ENCODE measurements at regions not wholly inside any gene's neighbourhood (a gene's known extent, or its start where the extent isn't known, plus 50 kb on each side); places are given as distances from the start of the nearest gene placed in this dataset.
"Not testable (repeated sequence)": the region's sequence is repeated elsewhere in the genome, so short reads cannot be mapped to it uniquely, and the experiment has no call there.

DNA sequence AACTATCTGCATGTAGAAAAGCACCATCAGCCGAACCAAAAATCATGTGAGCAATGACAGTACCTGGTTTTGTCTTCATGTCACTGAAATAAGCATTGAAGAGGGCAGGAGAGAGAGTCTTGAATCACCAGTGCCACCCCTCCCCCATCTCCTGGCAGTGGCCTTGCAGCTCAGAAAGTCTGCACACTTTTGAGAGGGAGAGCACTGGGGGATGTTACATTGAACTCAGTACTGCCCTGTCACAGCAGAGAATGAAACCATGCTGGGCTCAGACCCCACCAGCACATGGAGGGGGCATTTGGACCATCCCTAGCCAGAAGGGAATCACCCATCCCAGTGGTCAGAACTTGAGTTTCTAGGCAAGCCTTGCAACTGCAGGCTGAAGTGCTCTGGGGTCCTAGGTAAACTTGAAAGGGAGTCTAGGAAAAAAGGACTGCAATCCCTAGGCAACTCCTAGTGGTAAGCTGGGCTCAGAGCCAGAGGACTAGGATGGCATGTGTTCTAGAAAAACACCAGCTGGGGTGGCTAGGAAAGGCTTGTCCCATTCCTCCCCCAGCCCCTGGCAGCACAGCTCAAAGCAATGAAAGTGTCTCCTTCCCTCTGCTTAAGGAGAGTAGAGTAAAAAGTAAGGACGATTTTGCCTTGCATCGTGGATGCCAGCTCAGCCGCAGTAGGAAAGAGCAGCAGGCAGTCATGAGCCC is 259.9 kb upstream of the MYT1L start:
- no peak for DNase-seq (ENCODE audit: low read depth)

DNA sequence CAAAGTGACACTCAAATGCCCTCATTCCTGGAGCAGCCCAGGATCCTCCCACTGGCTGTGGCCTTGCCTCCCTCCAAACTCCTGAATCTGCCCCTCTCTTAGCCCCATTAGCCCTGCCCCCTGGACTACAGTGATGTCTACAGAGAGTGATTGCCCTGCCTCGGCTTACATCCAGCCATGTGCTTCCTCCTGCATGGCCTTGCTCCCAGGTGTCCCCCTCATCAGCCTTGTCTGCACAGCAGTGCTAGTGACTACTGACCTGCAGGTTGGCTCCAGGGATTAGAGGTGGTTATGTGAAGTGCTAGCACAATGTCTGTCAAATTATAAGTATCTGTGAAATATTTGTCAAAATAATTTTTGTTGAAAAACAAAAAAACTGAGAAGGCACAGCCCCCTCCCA is 259.1 kb upstream of the MYT1L start:
- DNase-seq (ENCODE audit: low read depth): no peak

DNA sequence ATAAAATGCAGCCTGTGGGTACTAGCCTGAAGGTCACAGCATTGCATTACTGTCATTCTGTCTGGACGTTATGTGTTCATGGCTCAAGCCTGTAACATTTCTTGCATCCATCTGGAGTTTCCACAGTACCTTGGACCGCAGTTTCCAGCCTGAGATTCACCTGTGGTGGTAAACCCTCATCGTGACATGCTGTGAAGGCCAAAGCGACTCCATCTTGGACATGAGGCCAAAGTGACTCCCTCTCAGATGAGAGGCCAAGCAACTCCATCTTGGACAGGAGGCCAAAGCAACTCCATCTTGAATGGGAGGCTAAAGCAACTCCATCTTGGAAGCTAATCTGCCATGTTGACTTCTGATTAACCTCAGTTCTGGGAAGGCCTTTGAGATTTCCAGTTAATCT is 257.7 kb upstream of the MYT1L start:
- DNase-seq (ENCODE audit: low read depth): no peak

DNA sequence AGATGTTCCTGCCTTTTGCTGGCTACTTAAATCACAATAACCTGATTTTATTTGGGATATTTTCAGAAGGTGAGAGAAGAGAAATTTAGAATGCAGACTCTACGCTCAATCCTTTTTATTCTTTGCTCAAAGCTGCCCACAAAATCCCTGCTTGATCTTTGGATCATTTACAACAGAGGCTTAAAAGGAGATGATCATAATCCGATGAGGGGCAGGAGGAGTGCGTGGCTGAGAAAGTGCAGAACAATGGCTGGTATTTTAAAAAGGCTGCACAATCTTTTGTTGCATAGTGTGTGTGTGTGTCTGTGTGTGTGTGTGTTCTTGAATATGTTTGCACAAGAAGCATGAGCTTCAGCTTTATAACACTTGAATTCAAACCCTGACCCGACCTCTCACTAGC is 256.3 kb upstream of the MYT1L start:
- DNase-seq (ENCODE audit: low read depth): no peak

DNA sequence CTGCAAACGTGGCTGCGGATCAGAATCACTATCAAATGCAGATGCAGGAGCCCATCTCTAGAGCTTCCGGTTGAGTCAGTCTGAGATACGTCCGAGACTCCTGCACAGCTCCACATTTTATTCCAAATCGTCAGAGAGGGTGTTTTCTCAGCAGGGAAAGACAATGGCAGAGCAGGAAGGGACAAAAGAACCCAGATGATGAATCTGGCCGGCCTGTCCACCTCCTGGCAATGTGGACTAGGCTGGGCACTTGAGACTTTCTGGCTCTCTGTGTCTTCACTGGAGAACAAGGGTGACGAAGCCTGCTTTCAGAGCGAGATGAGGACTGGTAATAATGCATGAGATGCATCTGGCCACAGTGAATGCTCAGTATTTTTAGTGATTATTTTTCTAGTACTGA is 255.9 kb upstream of the MYT1L start:
- DNase-seq (ENCODE audit: low read depth): no peak

DNA sequence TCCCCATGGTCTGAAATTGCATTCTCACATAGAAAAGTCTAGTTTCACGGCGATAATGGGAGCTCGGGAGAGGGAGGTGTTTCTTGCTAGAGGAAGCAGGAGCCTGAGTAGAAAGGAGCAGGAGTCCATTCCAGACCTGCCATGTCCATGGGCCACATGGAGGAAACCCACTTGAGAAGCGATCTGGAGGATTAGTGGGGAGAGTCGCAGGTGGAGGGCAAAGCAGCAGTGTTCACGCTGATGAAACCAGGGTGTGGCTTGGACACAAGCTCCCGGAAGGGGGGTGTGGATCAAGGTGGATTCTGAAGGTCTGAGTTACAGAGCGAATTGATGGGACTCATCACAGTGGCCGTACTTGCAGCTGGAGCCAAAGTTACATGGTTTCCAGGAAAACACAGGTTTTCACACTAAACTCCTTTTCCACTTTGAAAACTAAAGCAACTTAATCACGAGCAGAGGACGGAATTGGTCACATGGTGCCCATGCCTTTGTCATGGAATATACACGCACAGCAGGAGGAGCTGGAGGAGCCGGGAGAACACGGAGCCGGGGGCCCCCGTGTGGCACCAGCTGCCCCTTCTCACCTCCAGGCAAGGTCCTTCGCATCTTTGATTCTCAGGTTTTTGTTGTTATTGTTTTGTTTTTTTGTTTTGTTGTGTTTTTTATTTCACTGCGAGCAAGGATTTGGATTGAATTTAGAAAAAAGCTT is 255.1 kb upstream of the MYT1L start:
- no peak for DNase-seq (ENCODE audit: low read depth)

DNA sequence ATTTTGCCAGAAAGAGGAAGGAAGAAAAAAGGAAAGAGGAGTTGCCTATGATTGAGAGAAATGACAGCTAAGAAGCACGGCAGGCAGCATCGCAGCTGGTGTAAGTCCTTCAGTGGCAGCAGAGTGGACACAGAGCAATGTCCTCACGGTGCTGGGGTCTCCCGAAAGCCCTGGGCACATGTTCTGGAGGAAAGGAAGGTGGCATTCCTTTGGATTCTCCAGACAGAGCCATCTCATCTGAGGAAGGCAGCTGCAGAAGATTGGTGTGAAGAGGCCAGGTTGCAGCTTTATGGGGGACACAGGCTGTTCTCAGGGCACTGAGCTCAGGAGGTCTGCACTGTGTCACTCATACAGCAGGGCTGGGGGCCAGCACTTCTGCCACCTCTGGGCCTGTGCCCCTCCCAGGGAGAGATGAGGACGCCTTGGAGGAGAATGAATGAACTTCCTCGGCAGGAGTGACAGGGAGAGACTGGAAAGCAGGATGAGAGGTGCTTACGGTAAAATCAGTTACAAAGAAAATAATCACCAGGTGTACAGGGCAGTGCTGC is 252.0 kb upstream of the MYT1L start:
- DNase-seq (ENCODE audit: low read depth): no peak

DNA sequence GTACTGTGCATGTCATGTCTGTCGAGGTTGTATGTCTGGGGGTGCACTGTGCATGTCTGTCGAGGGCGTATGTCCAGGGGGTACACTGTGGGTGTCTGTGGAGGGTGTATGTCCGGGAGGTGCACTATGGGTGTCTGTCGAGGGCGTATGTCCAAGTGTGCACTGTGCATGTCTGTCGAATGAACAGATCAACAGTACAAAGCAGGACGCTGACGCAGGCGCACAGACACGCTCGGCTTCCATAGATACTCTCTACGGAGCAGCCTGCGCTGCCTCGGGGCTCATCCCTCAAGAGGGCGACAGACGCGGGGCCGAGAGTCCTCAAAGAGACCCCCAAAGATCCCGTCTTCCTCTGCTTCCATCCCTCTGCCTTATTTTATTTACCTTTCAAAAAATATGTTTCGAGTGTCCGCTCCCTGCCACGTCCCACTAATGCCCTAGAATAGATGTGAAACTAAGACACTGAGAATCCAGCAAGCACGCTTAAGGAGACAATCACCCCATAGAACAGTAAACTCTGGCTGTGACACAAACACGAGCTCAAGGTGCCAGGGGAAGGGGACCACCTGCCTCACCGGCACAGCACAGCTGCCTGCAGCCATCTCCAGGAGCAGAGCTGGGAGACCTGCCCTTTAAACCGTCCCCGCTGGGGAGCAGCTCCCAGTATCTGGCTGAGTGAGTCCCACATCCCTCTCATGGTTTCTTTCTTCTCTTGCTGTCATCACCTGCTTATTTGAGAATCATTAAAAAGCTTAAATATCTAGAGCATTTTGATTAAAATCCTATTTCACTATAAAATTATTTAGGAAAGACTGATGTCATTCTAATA is 250.5 kb upstream of the MYT1L start:
- DNase-seq (ENCODE audit: low read depth): no peak

DNA sequence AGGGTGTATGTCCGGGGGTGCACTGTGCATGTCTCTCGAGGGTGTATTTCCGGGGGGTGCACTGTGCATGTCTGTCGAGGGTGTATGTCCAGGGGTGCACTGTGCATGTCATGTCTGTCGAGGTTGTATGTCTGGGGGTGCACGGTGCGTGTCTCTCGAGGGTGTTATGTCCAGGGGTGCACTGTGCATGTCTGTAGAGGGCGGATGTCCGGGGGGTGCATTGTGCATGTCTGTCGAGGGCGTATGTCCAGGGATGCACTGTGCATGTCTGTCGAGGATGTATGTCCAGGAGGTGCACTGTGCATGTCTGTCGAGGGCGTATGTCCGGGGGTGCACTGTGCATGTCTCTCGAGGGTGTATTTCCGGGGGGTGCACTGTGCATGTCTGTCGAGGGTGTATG is 249.8 kb upstream of the MYT1L start:
- not testable (repeated sequence) for DNase-seq (ENCODE audit: low read depth)

DNA sequence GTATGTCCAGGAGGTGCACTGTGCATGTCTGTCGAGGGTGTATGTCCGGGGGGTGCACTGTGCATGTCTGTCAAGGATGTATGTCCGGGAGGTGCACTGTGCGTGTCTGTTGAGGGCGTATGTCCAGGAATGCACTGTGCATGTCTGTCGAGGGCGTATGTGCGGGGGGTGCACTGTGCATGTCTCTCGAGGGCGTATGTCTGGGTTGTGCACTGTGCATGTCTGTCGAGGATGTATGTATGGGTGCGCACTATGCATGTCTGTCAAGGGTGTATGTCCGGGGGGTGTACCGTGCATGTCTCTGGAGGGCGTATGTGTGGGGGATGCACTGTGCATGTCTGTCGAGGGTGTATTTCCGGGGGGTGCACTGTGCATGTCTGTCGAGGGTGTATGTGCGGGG is 249.3 kb upstream of the MYT1L start:
- no peak for DNase-seq (ENCODE audit: low read depth)

DNA sequence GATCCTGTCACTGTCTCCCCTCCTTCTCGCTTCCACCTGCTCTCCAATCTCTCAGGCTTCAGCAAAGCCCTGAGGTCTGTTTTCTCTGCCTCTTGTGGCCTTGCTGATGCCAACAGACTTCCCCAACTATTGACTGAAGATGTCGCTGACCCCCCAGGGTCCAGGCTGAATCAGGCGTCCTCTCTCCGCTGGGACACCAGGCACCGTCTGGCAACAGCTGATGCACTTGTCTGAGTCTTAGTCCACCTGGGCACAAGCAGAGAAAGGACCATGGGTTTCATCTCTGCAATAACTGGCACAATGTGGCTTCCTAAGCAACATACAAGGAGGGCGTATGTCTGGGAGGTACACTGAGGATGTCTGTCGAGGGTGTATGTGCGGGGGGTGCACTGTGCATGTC is 248.7 kb upstream of the MYT1L start:
- no peak for DNase-seq (ENCODE audit: low read depth)

DNA sequence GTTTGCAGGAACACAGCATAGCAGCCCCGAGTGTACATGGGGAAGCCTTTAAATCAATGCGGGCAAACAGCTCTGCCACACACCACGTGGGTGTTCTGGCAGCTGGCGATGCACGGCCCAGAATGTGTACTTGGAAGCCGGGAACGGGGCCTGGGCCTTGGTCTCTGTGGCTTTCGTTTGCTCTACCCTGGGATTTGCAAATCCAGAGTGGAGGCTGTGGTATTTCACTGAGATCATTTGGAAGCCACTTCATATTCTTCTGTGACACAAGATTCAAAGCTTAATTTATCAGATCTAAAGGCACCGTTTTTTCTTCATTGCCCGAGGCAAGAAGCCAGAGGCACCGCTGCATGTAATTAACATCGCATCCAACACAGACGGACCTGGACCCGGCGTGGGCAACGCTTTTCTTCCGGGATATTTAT is 246.3 kb upstream of the MYT1L start:
- DNase-seq (ENCODE audit: low read depth): no peak

DNA sequence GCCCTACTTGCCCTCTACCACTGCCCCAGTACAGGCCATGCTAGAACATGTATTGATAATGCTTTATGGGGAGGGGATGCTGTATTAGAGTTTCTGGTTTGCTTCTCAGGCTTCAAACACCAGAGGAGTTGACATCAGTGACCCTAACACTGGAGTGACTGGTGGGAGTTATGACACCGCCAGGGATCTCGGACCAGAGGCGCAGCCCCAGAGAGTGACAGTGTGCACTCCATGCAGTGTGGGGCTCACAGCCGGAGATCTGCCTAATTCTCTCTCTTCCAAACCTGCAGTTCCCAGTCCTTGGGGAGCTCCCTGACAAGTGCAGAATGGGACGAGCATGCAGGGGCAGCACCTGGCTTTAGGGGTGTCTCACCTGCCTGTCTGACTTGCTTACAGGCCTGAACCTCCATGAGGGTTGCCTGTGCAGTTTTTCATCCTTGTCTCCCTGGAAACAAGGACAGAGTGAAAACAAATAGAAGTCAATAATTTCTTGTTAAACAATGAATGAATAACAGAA is 244.9 kb upstream of the MYT1L start:
- DNase-seq (ENCODE audit: low read depth): no peak

DNA sequence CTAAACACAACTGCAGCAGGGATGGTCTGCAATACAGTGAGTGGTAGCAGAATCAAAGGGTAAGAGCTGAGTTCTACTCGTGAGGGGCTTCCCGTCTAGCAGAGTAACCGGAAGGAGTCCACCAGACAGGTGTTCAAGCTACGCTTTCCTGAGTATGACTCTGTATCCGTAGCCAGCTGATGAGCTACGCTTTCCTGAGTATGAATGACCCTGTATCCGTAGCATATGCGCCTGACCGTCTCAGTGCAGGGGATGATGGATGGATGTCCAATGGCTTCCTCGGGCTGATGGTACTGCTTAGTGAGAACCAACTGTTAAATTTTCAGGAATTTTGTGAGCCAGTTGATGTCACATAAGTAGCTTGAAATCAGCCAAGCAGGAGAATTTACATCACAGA is 244.1 kb upstream of the MYT1L start:
- no peak for DNase-seq (ENCODE audit: low read depth)

DNA sequence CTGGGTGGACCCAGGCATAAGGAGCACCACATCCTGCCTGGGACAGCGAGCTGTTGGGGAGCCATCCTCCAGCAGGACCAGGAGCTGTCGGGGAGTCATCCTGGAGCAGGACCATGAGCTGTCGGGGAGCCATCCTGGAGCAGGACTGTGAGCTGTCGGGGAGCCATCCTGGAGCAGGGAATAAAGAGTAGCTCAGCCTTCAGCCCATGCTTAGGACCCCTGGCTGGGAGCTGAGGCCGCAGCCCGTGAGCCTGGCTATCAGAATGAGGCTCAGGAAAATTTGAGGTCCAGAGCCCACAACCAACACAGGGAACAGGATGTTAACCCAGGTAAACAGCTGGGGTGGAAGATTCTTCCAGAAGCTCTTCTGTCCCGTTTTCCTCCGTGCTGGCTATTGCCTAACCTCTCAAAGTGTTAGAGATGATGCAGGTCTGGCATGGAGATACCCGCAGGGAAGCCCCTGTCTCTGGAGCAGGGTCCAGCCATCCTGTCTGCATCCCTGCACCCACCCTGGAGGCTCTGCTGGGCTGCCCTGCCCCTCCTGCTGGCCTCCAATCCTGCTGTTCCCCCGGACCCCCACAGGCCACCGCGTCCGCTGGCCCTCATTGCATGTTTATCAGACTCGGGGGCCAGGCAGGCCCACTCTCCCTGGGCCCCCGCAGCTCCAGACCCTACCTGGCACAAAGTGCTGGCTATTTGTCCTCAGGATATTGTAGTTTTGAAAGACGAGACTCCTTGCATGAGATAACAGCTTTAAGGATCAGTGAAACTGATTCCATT is 243.5 kb upstream of the MYT1L start:
- no peak for DNase-seq (ENCODE audit: low read depth)

DNA sequence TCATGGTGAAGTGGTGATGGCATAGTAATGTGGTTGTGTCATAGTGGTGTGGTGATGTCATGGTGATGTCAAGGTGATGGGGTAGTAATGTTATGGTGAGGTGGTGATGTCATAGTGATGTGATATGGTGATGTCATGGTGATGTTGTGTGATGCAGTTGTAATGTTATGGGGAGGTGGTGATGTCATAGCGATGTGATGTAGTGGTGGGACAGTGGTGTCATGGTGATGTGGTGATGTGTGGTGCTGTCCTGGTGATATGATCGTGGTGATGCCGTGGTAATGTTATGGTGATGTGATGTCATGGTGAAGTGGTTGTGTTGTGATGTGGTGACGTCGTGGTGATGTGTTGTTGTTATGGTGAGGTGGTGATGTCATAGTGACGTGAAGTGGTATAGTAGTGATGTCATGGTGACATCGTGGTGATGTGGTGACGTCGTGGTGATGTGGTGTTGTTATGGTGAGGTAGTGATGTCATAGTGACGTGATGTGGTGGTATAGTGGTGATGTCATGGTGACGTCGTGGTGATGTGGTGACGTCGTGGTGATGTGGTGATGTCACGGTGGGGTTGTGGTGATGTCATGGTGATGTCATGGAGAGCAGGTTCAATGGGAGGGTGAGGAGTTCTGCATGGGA is 242.7 kb upstream of the MYT1L start:
- DNase-seq (ENCODE audit: low read depth): no peak

DNA sequence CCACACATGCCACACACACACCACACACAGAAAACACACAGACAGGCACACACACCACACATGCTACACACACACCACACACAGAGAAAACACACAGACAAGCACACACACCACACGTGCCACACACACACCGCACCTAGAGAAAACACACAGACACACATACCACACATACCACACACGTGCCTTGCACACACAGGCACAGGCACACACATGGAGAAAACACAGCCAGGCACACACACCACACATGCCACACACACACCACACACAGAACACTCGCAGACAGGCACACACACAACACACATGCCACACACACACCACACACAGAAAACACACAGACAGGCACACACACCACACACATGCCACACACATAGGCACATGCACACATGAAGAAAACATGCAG is 242.1 kb upstream of the MYT1L start:
- DNase-seq (ENCODE audit: low read depth): no peak

DNA sequence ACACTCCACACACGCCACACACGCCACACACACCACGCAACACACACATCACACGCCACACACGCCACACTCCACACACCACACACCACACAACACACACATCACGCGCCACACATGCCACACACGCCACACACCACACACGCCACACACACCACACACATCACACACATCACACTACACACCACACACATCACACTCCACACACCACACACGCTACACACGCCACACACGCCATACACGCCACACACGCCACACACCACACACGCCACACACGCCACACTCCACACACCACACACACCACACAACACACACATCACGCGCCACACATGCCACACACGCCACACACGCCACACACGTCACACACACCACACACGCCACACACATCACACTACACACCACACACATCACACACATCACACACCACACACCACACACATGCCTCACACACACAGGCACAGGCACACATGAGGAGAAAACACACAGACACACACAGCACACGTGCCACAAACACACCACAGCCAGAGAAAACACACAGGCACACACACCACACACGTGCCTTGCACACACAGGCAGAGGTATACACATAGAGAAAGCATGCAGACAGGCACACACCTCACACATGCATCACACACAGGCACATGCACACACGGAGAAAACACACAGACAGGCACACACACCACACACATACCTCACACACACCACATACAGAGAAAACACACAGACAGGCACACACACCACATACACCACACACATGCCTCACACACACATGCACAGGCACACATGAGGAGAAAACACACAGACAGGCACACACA is 241.5 kb upstream of the MYT1L start:
- DNase-seq (ENCODE audit: low read depth): no peak

DNA sequence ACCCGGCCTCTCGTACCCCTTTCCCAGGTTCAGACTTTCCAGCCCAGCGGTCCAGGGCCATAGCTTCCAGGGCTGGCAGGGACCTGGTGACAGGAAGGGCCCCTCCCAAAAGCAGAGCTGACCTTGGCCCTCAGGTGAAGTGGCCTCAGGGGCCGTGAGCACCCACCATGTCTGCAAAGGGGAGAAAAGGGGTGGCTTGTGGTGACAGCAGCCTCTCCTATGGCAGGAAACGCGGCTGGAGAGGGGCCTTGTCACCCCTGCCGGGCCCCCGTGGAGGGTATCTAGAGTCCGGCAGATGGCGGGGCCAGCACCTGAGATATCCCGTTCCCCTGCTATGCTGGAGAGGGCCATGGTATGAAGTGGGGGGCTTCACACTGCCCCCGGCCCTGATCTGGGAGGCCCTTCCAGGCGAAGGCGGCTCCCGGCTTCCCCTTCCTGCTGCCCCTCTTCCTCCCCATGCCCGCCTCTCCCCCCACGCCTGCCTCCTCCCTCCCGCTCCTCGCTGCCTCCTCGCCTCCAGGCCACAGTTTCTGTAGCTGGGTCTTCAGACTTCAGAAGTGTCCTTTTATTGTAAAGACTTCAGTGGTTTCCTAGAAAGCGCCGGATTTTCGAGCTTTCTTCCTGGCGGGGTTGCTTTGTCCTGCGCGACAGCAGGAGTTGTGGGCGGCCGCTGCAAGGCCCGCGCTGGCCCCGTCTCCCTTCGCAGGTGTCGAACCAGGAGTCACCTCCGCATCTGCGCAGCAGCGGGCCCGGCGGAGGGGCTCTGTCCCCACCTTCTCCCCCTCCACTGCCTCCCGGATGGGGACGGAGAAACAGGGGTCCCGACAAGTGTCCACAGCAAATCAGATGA is 240.5 kb upstream of the MYT1L start:
- DNase-seq (ENCODE audit: low read depth): no peak
